Activated B cell treated with CpG ODN at 0.5 μM for 24 hours (primary cell): ENCODE measurements at regions not wholly inside any gene's neighbourhood (a gene's known extent, or its start where the extent isn't known, plus 50 kb on each side); places are given as distances from the start of the nearest gene placed in this dataset.

Source experiments
- ATAC-seq: fragments of 200-7000 bp; cut with Tn5 transposase; one replicate; pipeline ENCODE4 v1.10.0; 2021; ENCODE audit warnings: low read depth, mild to moderate bottlenecking, moderate library complexity
- CTCF ChIA-PET: fragments of 350-600 bp; sonication (Branson Sonifier 250); formaldehyde crosslinking; loops from one replicate; lab custom pipeline; 2021; ENCODE audit warnings: antibody characterized with exemption; lab: Charles Lee
- POLR2A ChIA-PET: fragments of 350-600 bp; sonication (Branson Sonifier 250); formaldehyde crosslinking; loops from one replicate; lab custom pipeline; 2021; ENCODE audit warnings: antibody characterized with exemption; lab: Charles Lee
- DNase-seq: peaks from one replicate; pipeline ENCODE4 v3.0.0; 2022
- H3K27ac Mint-ChIP-seq: one replicate; pipeline ENCODE4 v1.8.0; 2020; ENCODE audit warnings: mixed read lengths
- H3K27me3 Mint-ChIP-seq: one replicate; pipeline ENCODE4 v1.8.0; 2021; ENCODE audit warnings: mixed read lengths
- H3K36me3 Mint-ChIP-seq: one replicate; pipeline ENCODE4 v1.8.0; 2021; ENCODE audit warnings: low read depth, mixed read lengths
- H3K4me1 Mint-ChIP-seq: one replicate; pipeline ENCODE4 v1.8.0; 2021; ENCODE audit warnings: mixed read lengths
- H3K4me3 Mint-ChIP-seq: one replicate; pipeline ENCODE4 v1.8.0; 2020; ENCODE audit warnings: mild to moderate bottlenecking, mixed read lengths
- H3K9me3 Mint-ChIP-seq: one replicate; pipeline ENCODE4 v1.8.0; 2020; ENCODE audit warnings: mixed read lengths
- CTCF ChIP-seq: fragments of 200-600 bp; IDR thresholded peaks from one replicate; pipeline ENCODE4 v1.8.0; 2022; ENCODE audit warnings: antibody characterized with exemption, mild to moderate bottlenecking
- intact Hi-C: fragments of 100-400 bp; cut with micrococcal nuclease; formaldehyde crosslinking; loops from one replicate; pipeline ENCODE4 v1.15.1; 2024

GRCh38 chr4:141810038-141810711, 173.8 kb downstream of the IL15 start:
- TF ChIP-seq CTCF: no peak
- ChIA-PET CTCF (no interaction called here), POLR2A (no interaction called here)
- Mint-ChIP-seq H3K27me3 (no peaks in the 10 kb centered on the region), H3K36me3 (no peaks in the 10 kb centered on the region), H3K4me3 (no peak overlapping the region), H3K9me3 (no peaks in the 10 kb centered on the region), H3K4me1 (no peaks in the 10 kb centered on the region), H3K27ac (no peak overlapping the region)
- ATAC-seq (no peak), DNase-seq (no peak)
- intact Hi-C loops: no loop called here

- CTCF ChIA-PET: no interaction called here
- intact Hi-C loops: no loop called here
- POLR2A ChIA-PET: no interaction called here
- H3K4me3 Mint-ChIP-seq: no peak overlapping the region
- DNase-seq (no peak), ATAC-seq (no peak)
- no peaks in the 10 kb centered on the region for H3K27me3 Mint-ChIP-seq
- H3K9me3 Mint-ChIP-seq: no peaks in the 10 kb centered on the region
- no peak for TF ChIP-seq CTCF
- H3K27ac Mint-ChIP-seq: no peak overlapping the region
- no peaks in the 10 kb centered on the region for H3K4me1 Mint-ChIP-seq
- no peaks in the 10 kb centered on the region for H3K36me3 Mint-ChIP-seq
These were observed 174.5 kb downstream of the IL15 start for GRCh38 chr4:141810712-141811375.

GRCh38 chr4:141812158-141812557, 175.8 kb downstream of the IL15 start:
- no peaks in the 10 kb centered on the region for H3K4me1 Mint-ChIP-seq

GRCh38 chr4:141814499-141814898, 178.1 kb downstream of the IL15 start:
- ChIA-PET POLR2A (no interaction called here), CTCF (no interaction called here)
- Mint-ChIP-seq H3K36me3 (no peaks in the 10 kb centered on the region), H3K27me3 (no peaks in the 10 kb centered on the region), H3K4me3 (no peak overlapping the region), H3K4me1 (no peaks in the 10 kb centered on the region), H3K27ac (no peak overlapping the region), H3K9me3 (no peaks in the 10 kb centered on the region)
- no peak for DNase-seq
- TF ChIP-seq CTCF: no peak
- intact Hi-C loops: no loop called here
- no peak for ATAC-seq

More at GRCh38 chr4:141812158-141812557, 175.8 kb downstream of the IL15 start:
- ATAC-seq (no peak), DNase-seq (no peak)
- no peaks in the 10 kb centered on the region for H3K9me3 Mint-ChIP-seq
- CTCF ChIA-PET: no interaction called here
- no peak overlapping the region for H3K4me3 Mint-ChIP-seq
- H3K36me3 Mint-ChIP-seq: no peaks in the 10 kb centered on the region
- H3K27ac Mint-ChIP-seq: no peak overlapping the region
- TF ChIP-seq CTCF: no peak
- no peaks in the 10 kb centered on the region for H3K27me3 Mint-ChIP-seq
- intact Hi-C loops: no loop called here
- POLR2A ChIA-PET: no interaction called here

GRCh38 chr4:141815646-141816045, 179.3 kb downstream of the IL15 start:
- DNase-seq: no peak
- intact Hi-C loops: no loop called here
- no peak for TF ChIP-seq CTCF
- ATAC-seq: no peak
- no peaks in the 10 kb centered on the region for H3K9me3 Mint-ChIP-seq
- no peaks in the 10 kb centered on the region for H3K4me1 Mint-ChIP-seq
- ChIA-PET CTCF (no interaction called here), POLR2A (no interaction called here)
- no peaks in the 10 kb centered on the region for H3K36me3 Mint-ChIP-seq
- no peak overlapping the region for H3K27ac Mint-ChIP-seq
- no peaks in the 10 kb centered on the region for H3K27me3 Mint-ChIP-seq
- H3K4me3 Mint-ChIP-seq: no peak overlapping the region
